ENCODE measurements at regions not wholly inside any gene's neighbourhood (a gene's known extent, or its start where the extent isn't known, plus 50 kb on each side); places are given as distances from the start of the nearest gene placed in this dataset.
"Not testable (repeated sequence)": the region's sequence is repeated elsewhere in the genome, so short reads cannot be mapped to it uniquely, and the experiment has no call there.

DNA sequence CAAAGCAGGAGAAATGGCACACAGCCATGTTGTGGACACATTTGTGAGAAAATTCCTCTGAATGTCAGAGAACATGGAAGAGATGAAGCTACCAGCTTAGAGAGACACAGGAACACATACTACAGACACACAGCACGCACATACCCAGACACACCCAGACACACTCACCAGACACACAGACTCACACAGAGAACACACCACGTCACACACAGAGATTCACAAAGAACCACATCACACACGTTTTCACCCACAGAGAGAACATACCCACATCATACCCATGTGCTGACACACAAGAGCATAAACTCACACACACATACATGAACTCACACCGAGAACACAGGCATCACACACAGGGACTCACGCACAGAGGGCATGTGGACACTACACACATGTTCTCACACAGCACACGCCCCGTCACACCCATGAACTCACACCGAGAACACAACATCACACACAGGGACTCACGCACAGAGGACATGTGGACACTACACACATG lies 124.9 kb downstream of the METRNL start:
- no peak for DNase-seq

GRCh38 chr17:83204736-83205386 lies 125.5 kb downstream of the METRNL start:
- DNase-seq: not testable (repeated sequence)

- DNase-seq: peak; percentile 77 to 78
These were observed 126.1 kb downstream of the METRNL start for GRCh38 chr17:83205387-83206035.

DNA sequence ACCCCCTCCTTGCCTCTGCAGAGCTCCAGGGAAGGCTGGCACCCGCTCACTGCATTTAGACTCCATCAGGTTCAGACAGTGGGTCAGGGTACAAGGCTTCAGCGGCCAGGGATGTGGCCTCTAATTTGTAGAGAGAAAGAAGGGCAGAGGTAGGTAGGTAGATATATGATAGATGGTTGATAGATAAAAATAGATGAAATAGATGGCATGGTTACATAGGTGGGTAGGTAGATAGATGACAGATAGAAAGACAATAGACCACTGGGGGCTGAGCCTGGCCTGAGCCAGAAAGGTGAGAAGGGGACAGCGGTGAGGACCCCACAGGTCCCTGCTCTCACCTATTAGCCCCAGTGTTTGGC lies 126.6 kb downstream of the METRNL start:
- DNase-seq: not testable (repeated sequence)

DNA sequence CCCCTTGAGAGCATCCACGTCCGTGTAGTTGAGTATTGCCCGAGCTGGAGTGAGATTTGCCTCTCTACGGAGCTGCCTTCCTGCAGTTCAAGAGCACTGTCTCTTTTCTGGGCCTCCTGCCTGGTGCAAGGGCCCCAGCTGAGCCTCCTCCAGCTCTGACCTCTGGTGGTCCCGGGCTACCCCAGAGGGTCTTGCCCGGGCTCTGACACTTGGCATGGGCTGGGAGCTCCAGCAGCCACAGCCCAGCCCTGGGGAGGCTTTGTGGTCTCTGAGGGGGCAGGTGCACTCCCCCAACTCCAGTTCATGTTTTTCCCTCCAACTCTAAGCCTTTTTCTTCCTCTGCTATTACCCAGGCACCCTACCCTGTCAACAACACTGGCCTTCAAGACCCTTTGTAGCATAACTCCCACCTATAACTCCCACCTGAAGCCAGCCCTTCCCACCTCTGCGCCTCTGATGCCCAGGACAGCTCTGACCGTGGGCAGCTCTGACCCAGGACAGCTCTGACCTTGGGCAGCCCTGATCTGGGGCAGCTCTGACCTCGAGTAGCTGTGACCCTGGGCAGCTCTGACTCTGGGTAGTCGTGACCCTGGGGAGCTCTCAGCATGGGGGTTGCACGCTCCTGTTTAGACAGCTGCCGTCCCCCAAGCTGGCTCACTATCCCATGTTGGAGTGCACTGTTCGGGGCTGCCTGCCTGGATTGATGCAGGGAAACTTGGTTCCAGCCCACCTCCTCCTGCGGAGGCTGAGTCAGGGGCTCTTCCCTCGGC lies 127.6 kb downstream of the METRNL start:
- DNase-seq: not testable (repeated sequence)

GRCh38 chr17:83247001-83247400 lies 167.6 kb downstream of the METRNL start:
- peak in 1 of 2 donors; percentile 11 for DNase-seq

Data from CD4-positive, alpha-beta T cell treated with Interleukin-1 beta for 1 hour (primary cell).